Natural killer cell (primary cell): ENCODE measurements at regions not wholly inside any gene's neighbourhood (a gene's known extent, or its start where the extent isn't known, plus 50 kb on each side); places are given as distances from the start of the nearest gene placed in this dataset.

Source experiments
- ATAC-seq, 3 donors: fragments of 150-1000 bp in 2 of 3; fragments of 200-7000 bp in 1 of 3; cut with Tn5 transposase; 1 replicate in 1 of 3; 2 replicates in 2 of 3; pipeline ENCODE4 v1.10.0; 2021; ENCODE audit warnings: mild to moderate bottlenecking in 2 of 3, moderate library complexity in 2 of 3
- DNase-seq, 2 donors: peaks; one replicate each; pipeline versions ENCODE4 v3.0.0 to v3.0.0-alpha.2; 2013 to 2021; ENCODE audit warnings: mixed read lengths in 1 of 2
- H3K27ac ChIP-seq: one replicate; pipeline ENCODE4 v1.5.1; 2013; ENCODE audit warnings: mild to moderate bottlenecking, low read length
- H3K27me3 ChIP-seq: one replicate; pipeline ENCODE4 v1.6.1; 2013; ENCODE audit warnings: low read length; ENCODE audit not compliant: control insufficient read depth, insufficient read depth
- H3K36me3 ChIP-seq: one replicate; pipeline ENCODE4 v1.6.1; 2013; ENCODE audit warnings: low read length; ENCODE audit not compliant: control insufficient read depth, insufficient read depth
- H3K4me1 ChIP-seq: one replicate; pipeline ENCODE4 v1.6.1; 2013; ENCODE audit warnings: low read length; ENCODE audit not compliant: control insufficient read depth, insufficient read depth
- H3K4me3 ChIP-seq: one replicate; pipeline ENCODE4 v1.5.1; 2013; ENCODE audit warnings: low read length
- H3K9me3 ChIP-seq: one replicate; pipeline ENCODE4 v1.6.1; 2013; ENCODE audit warnings: low read length; ENCODE audit not compliant: control insufficient read depth, insufficient read depth
- H3K27ac Mint-ChIP-seq, 2 donors: one replicate each; pipeline ENCODE4 v1.8.0; 2022; ENCODE audit warnings: mild to moderate bottlenecking in 2 of 2, mixed read lengths in 2 of 2, moderate library complexity in 1 of 2
- H3K27me3 Mint-ChIP-seq, 2 donors: one replicate each; pipeline ENCODE4 v1.8.0; 2022; ENCODE audit warnings: low read depth in 2 of 2, mixed read lengths in 2 of 2
- H3K36me3 Mint-ChIP-seq: one replicate; pipeline ENCODE4 v1.8.0; 2022; ENCODE audit warnings: mixed read lengths
- H3K4me1 Mint-ChIP-seq, 2 donors: one replicate each; pipeline ENCODE4 v1.8.0; 2022; ENCODE audit warnings: mixed read lengths in 2 of 2
- H3K4me3 Mint-ChIP-seq: one replicate; pipeline ENCODE4 v1.8.0; 2022; ENCODE audit warnings: mild to moderate bottlenecking, moderate library complexity, mixed read lengths
- H3K9me3 Mint-ChIP-seq, 2 donors: one replicate each; pipeline ENCODE4 v1.8.0; 2022; ENCODE audit warnings: mixed read lengths in 2 of 2
- CTCF ChIP-seq: fragments of 200-600 bp; IDR thresholded peaks from one replicate; pipeline ENCODE4 v1.8.0; 2022; ENCODE audit warnings: antibody characterized with exemption
- WGBS: methylation state at CpG from one replicate; pipeline ENCODE4 v1.1.7; 2013; ENCODE audit warnings: missing lambda C conversion rate; ENCODE audit not compliant: insufficient coverage; 5-methylcytosine and 5-hydroxymethylcytosine counted together
- intact Hi-C: fragments of 100-400 bp; cut with micrococcal nuclease; formaldehyde crosslinking; loops from one replicate; pipeline ENCODE4 v1.14.2; 2022

GRCh38 chr3:137525471-137525870, 238.6 kb upstream of the SOX14 start:
- Mint-ChIP-seq H3K27me3 (no peaks in the 10 kb centered on the region), H3K4me1 (no peaks in the 10 kb centered on the region), H3K9me3 (peaks cover 10 to 16% of the 10 kb centered on the region in 2 donors), H3K4me3 (no peak overlapping the region), H3K27ac (no peak overlapping the region), H3K36me3 (no peaks in the 10 kb centered on the region)
- Histone ChIP-seq H3K27me3 (no peaks in the 10 kb centered on the region), H3K4me1 (no peaks in the 10 kb centered on the region), H3K4me3 (no peak overlapping the region), H3K36me3 (no peaks in the 10 kb centered on the region), H3K27ac (no peak overlapping the region), H3K9me3 (no peaks in the 10 kb centered on the region)
- ATAC-seq: no peak
- TF ChIP-seq CTCF: no peak
- no peak for DNase-seq
- intact Hi-C loops: no loop called here

- Histone ChIP-seq H3K9me3 (peaks cover 16% of the 10 kb centered on the region), H3K4me3 (no peak overlapping the region), H3K4me1 (no peaks in the 10 kb centered on the region), H3K27me3 (no peaks in the 10 kb centered on the region), H3K36me3 (no peaks in the 10 kb centered on the region), H3K27ac (no peak overlapping the region)
- Mint-ChIP-seq H3K4me3 (no peak overlapping the region), H3K36me3 (peaks cover 8% of the 10 kb centered on the region), H3K4me1 (no peaks in the 10 kb centered on the region), H3K9me3 (peaks cover 20 to 25% of the 10 kb centered on the region in 2 donors), H3K27me3 (no peaks in the 10 kb centered on the region), H3K27ac (no peak overlapping the region)
- ATAC-seq (no peak), DNase-seq (no peak)
- whole genome bisulfite sequencing: 89% methylated on average over 3 of the region's 3 CpGs
- intact Hi-C loops: no loop called here
- no peak for TF ChIP-seq CTCF
These were observed 222.1 kb upstream of the SOX14 start for GRCh38 chr3:137542049-137542448.

GRCh38 chr3:137554242-137554641, 209.9 kb upstream of the SOX14 start:
- no peak for ATAC-seq
- H3K36me3 Mint-ChIP-seq: no peaks in the 10 kb centered on the region
- Histone ChIP-seq H3K27me3 (no peaks in the 10 kb centered on the region), H3K4me3 (no peak overlapping the region), H3K36me3 (no peaks in the 10 kb centered on the region), H3K9me3 (no peaks in the 10 kb centered on the region), H3K27ac (no peak overlapping the region), H3K4me1 (no peaks in the 10 kb centered on the region)
- H3K9me3 Mint-ChIP-seq: peaks cover 7 to 16% of the 10 kb centered on the region in 2 donors
- no peak for TF ChIP-seq CTCF
- WGBS: 71% methylated on average over 1 of the region's 2 CpGs
- H3K27me3 Mint-ChIP-seq: no peaks in the 10 kb centered on the region
- H3K4me3 Mint-ChIP-seq: no peak overlapping the region
- intact Hi-C loops: no loop called here
- no peak for DNase-seq
- H3K4me1 Mint-ChIP-seq: no peaks in the 10 kb centered on the region
- H3K27ac Mint-ChIP-seq: no peak overlapping the region

GRCh38 chr3:137568880-137569279, 195.2 kb upstream of the SOX14 start:
- Mint-ChIP-seq H3K4me1 (no peaks in the 10 kb centered on the region), H3K36me3 (no peaks in the 10 kb centered on the region), H3K4me3 (no peak overlapping the region), H3K27ac (no peak overlapping the region), H3K9me3 (peaks cover 23 to 41% of the 10 kb centered on the region in 2 donors), H3K27me3 (no peaks in the 10 kb centered on the region)
- DNase-seq (no peak), ATAC-seq (no peak)
- Histone ChIP-seq H3K36me3 (no peaks in the 10 kb centered on the region), H3K9me3 (no peaks in the 10 kb centered on the region), H3K27ac (no peak overlapping the region), H3K4me3 (no peak overlapping the region), H3K27me3 (no peaks in the 10 kb centered on the region), H3K4me1 (no peaks in the 10 kb centered on the region)
- intact Hi-C loops: no loop called here
- no peak for TF ChIP-seq CTCF
